ENCODE measurements at regions not wholly inside any gene's neighbourhood (a gene's known extent, or its start where the extent isn't known, plus 50 kb on each side); places are given as distances from the start of the nearest gene placed in this dataset.

- Histone ChIP-seq H3K9me3 (no peaks in the 10 kb centered on the region), H3K36me3 (no peaks in the 10 kb centered on the region), H3K27me3 (no peaks in the 10 kb centered on the region), H3K4me3 (ENCODE audit: low read depth, low read length) (no peak overlapping the region), H3K4me1 (peaks cover 11% of the 10 kb centered on the region)
- DNase-seq = no peak
- TF ChIP-seq CTCF (IDR thresholded peaks at IDR 0.05; ENCODE audit: low read depth, low read length) = no peak
Measured at GRCh38 chr15:56831467-56832005, 86.9 kb upstream of the TCF12 start.

- H3K9me3 ChIP-seq = no peaks in the 10 kb centered on the region
- DNase-seq = peak; percentile 34
- TF ChIP-seq CTCF (IDR thresholded peaks at IDR 0.05; ENCODE audit: low read depth, low read length) = no peak
- H3K4me1 ChIP-seq = peaks cover 5% of the 10 kb centered on the region
- no peaks in the 10 kb centered on the region for H3K36me3 ChIP-seq
- no peak overlapping the region for H3K4me3 ChIP-seq (ENCODE audit: low read depth, low read length)
- no peaks in the 10 kb centered on the region for H3K27me3 ChIP-seq
Measured at GRCh38 chr15:56824175-56824574, 90.9 kb upstream of the ZNF280D start.

- peak; percentile 75 for DNase-seq
- Histone ChIP-seq H3K36me3 (no peaks in the 10 kb centered on the region), H3K27me3 (no peaks in the 10 kb centered on the region), H3K4me3 (ENCODE audit: low read depth, low read length) (no peak overlapping the region), H3K4me1 (peaks cover 5% of the 10 kb centered on the region), H3K9me3 (no peaks in the 10 kb centered on the region)
- TF ChIP-seq CTCF (IDR thresholded peaks at IDR 0.05; ENCODE audit: low read depth, low read length) = peak; percentile 91
Measured at GRCh38 chr15:56821721-56822425, 88.6 kb upstream of the ZNF280D start.

DNA sequence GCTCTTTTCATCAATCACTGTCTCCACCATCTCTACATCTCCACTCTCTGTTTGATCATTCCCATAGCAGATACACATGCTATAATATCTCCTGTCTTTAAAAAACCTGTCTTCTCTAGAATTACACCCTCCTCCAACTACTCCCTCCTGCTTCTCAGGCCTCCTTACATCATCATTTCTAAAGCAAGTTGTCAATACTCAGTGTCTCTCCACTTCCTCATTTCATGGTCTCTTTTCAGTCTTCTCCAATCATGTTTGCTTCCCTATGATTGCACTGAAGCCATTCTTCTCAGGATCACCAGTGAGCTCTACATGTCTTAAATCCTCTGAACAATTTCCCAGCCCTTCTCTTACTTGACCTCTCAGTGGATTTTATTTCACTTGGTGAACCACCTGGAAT, 87.0 kb upstream of the ZNF280D start:
- DNase-seq = no peak
- peaks cover 5% of the 10 kb centered on the region for H3K4me1 ChIP-seq
- TF ChIP-seq CTCF (IDR thresholded peaks at IDR 0.05; ENCODE audit: low read depth, low read length) = no peak
- no peak overlapping the region for H3K4me3 ChIP-seq (ENCODE audit: low read depth, low read length)
- no peaks in the 10 kb centered on the region for H3K9me3 ChIP-seq
- no peaks in the 10 kb centered on the region for H3K27me3 ChIP-seq
- no peaks in the 10 kb centered on the region for H3K36me3 ChIP-seq

DNA sequence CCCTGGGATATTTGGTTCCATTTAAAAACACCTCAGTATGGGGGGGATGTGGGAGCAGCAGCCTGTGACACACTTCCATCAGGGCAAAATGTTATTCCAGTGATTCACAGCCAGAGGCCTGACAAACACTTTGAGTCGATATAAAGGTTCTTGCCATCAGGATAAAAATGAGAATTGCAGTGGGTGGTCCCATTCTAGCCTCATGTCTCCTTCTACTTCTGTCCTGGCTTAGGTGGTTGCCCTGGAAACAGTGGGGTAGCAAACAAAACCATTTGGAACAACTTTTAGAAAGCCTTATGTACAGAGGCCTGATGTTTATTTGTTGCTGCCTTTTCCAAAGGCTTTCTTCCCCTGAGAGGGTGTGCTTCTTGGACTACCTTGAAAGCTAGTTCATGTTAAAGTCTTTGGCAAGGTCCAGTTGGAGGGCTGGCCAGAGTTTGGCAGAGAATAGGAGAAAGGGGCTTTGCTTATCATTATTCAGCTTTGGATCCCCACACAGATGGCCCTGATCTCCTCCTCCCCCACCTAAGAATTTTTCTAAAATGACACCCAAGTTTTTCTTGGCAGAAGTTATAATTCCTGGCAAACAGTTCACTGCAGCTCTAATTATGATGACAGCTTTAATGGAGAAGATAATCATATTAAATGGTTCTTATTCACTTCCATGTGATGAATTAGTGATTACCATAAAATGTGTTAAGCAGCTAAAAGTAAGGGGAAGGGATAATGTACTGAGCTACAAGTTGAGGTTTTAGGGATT, 84.2 kb upstream of the ZNF280D start:
- DNase-seq = no peak
- Histone ChIP-seq H3K27me3 (no peaks in the 10 kb centered on the region), H3K4me3 (ENCODE audit: low read depth, low read length) (no peak overlapping the region), H3K4me1 (peaks cover 5% of the 10 kb centered on the region), H3K36me3 (no peaks in the 10 kb centered on the region), H3K9me3 (no peaks in the 10 kb centered on the region)
- TF ChIP-seq CTCF (IDR thresholded peaks at IDR 0.05; ENCODE audit: low read depth, low read length) = no peak

GRCh38 chr15:56816781-56817180, 83.5 kb upstream of the ZNF280D start:
- no peaks in the 10 kb centered on the region for H3K27me3 ChIP-seq
- H3K9me3 ChIP-seq = no peaks in the 10 kb centered on the region
- H3K4me3 ChIP-seq (ENCODE audit: low read depth, low read length) = no peak overlapping the region
- TF ChIP-seq CTCF (IDR thresholded peaks at IDR 0.05; ENCODE audit: low read depth, low read length) = no peak
- DNase-seq = no peak
- no peaks in the 10 kb centered on the region for H3K36me3 ChIP-seq
- H3K4me1 ChIP-seq = peaks cover under 1% of the 10 kb centered on the region; the same call in 1 of the 2 replicates
